ENCODE measurements at regions not wholly inside any gene's neighbourhood (a gene's known extent, or its start where the extent isn't known, plus 50 kb on each side); places are given as distances from the start of the nearest gene placed in this dataset.

GRCh38 chr15:93809516-93809915, 421.8 kb upstream of the MCTP2 start:
- Histone ChIP-seq H3K27me3 (ENCODE audit: insufficient read depth, low read depth, severe bottlenecking) (peaks cover 22% of the 10 kb centered on the region), H3K9me3 (ENCODE audit: severe bottlenecking) (no peaks in the 10 kb centered on the region), H3K36me3 (no peaks in the 10 kb centered on the region), H3K4me3 (ENCODE audit: low read depth, low read length) (no peak overlapping the region), H3K27ac (no peak overlapping the region)
- no peak for DNase-seq
- no peak for TF ChIP-seq CTCF (IDR thresholded peaks at IDR 0.05; ENCODE audit: low read depth, low read length)

DNA sequence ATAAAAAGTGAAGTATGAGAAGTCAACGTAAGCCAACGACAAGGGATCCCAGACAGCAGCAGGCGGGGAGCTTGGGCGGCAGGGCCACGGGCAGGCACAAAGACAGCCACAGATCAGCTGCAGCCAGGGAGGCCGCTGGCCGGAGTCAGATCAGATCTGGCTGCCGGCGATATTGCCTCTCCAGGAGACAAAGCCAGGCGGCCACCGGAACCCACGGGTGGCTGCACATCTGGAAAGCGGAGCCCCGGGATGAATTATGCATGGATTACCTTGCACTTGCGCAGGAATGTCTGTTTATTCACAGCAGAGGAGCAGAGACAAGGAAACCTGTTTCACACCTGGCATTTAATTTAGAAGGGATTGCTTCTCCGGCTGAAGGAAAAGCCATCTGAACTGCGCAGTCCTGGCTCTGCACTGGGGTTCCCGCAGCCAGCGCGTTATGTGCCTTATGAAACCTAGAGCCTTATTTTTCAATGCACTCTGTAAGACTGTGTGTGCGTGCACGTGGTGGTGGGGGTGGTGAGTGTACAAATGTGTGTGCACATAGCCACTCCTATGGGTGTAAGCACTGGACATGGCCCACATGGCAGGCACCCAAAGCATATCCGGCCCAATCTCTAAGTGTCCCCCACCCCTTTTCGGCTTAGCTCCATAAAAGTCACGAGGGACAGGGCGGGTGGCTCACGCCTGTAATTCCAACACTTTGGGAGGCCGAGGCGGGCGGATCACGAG, 427.8 kb upstream of the MCTP2 start:
- H3K27ac ChIP-seq: no peak overlapping the region
- no peak for DNase-seq
- H3K36me3 ChIP-seq: no peaks in the 10 kb centered on the region
- no peaks in the 10 kb centered on the region for H3K9me3 ChIP-seq (ENCODE audit: severe bottlenecking)
- H3K4me3 ChIP-seq (ENCODE audit: low read depth, low read length): no peak overlapping the region
- H3K27me3 ChIP-seq (ENCODE audit: insufficient read depth, low read depth, severe bottlenecking): peaks cover 42% of the 10 kb centered on the region
- TF ChIP-seq CTCF (IDR thresholded peaks at IDR 0.05; ENCODE audit: low read depth, low read length): no peak

GRCh38 chr15:93801206-93801605, 430.2 kb upstream of the MCTP2 start:
- no peak overlapping the region for H3K27ac ChIP-seq
- H3K36me3 ChIP-seq: no peaks in the 10 kb centered on the region
- no peak overlapping the region for H3K4me3 ChIP-seq (ENCODE audit: low read depth, low read length)
- no peaks in the 10 kb centered on the region for H3K9me3 ChIP-seq (ENCODE audit: severe bottlenecking)
- no peak for DNase-seq
- H3K27me3 ChIP-seq (ENCODE audit: insufficient read depth, low read depth, severe bottlenecking): peaks cover 35% of the 10 kb centered on the region
- no peak for TF ChIP-seq CTCF (IDR thresholded peaks at IDR 0.05; ENCODE audit: low read depth, low read length)

DNA sequence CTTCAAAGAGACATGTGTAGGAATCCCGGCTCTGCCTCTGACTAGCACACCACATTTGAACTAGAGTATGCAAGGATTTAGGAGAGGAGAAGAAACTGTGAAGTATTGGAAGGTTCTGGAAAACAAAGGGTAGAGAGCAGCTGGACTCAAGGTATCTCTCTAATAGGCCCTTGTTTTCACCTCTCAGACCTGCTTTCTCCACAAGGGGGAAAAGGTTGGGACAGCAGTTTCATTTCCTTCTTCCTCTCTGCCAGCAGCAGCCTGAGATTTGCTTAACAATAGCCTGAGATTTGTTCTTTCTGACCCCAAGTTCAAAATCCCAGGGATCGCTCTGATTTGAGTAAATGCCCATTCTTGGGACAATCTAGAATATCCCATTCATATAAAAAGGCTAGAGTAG, 430.6 kb upstream of the MCTP2 start:
- no peak overlapping the region for H3K4me3 ChIP-seq (ENCODE audit: low read depth, low read length)
- H3K9me3 ChIP-seq (ENCODE audit: severe bottlenecking): no peaks in the 10 kb centered on the region
- no peak for TF ChIP-seq CTCF (IDR thresholded peaks at IDR 0.05; ENCODE audit: low read depth, low read length)
- H3K36me3 ChIP-seq: no peaks in the 10 kb centered on the region
- H3K27ac ChIP-seq: no peak overlapping the region
- peaks cover 32% of the 10 kb centered on the region for H3K27me3 ChIP-seq (ENCODE audit: insufficient read depth, low read depth, severe bottlenecking)
- no peak for DNase-seq

GRCh38 chr15:93789441-93789840, 441.9 kb upstream of the MCTP2 start:
- no peak overlapping the region for H3K27ac ChIP-seq
- H3K9me3 ChIP-seq (ENCODE audit: severe bottlenecking): no peaks in the 10 kb centered on the region
- H3K36me3 ChIP-seq: no peaks in the 10 kb centered on the region
- no peak for DNase-seq
- no peak for TF ChIP-seq CTCF (IDR thresholded peaks at IDR 0.05; ENCODE audit: low read depth, low read length)
- H3K4me3 ChIP-seq (ENCODE audit: low read depth, low read length): no peak overlapping the region
- peaks cover 41% of the 10 kb centered on the region for H3K27me3 ChIP-seq (ENCODE audit: insufficient read depth, low read depth, severe bottlenecking)

DNA sequence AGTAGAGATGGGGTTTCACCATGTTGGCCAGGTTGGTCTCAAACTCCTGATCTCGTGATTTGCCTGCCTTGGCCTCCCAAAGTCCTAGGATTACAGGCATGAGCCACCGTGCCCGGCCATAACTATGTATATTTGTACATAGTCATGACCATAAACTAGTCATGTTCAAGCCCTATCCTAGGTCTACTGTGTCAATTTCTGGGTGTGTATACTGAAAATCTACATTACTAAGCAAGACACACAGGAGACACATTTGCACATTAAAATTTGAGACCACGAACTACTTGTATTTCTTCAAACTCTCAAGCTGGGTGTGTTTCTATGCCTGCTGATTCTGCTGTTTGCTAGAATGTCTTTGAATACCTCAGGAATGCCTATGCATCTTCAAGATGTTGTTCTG, 451.3 kb upstream of the MCTP2 start:
- H3K9me3 ChIP-seq (ENCODE audit: severe bottlenecking): no peaks in the 10 kb centered on the region
- no peak for TF ChIP-seq CTCF (IDR thresholded peaks at IDR 0.05; ENCODE audit: low read depth, low read length)
- H3K27me3 ChIP-seq (ENCODE audit: insufficient read depth, low read depth, severe bottlenecking): peaks cover 54% of the 10 kb centered on the region
- H3K4me3 ChIP-seq (ENCODE audit: low read depth, low read length): no peak overlapping the region
- no peak overlapping the region for H3K27ac ChIP-seq
- no peak for DNase-seq
- no peaks in the 10 kb centered on the region for H3K36me3 ChIP-seq
